Astrocyte (in vitro differentiated cells and primary cell): ENCODE measurements at regions not wholly inside any gene's neighbourhood (a gene's known extent, or its start where the extent isn't known, plus 50 kb on each side); places are given as distances from the start of the nearest gene placed in this dataset.

Experiments
- DNase-seq: peaks from one replicate; pipeline ENCODE4 v3.0.0-alpha.2; 2010; ENCODE audit warnings: low read depth
- FAIRE-seq: peaks from 2 replicates; lab custom pipeline; 2011; peaks lifted over from hg19 to GRCh38; lab: Jason Lieb, UNC
- H2AFZ ChIP-seq: 2 replicates; pipeline ENCODE4 v1.6.0; 2012; ENCODE audit warnings: low read depth, low read length, inconsistent platforms
- H3K27ac ChIP-seq: 2 replicates; pipeline ENCODE4 v1.5.1; 2011; ENCODE audit warnings: low read depth, low read length, inconsistent platforms
- H3K27me3 ChIP-seq: 2 replicates; pipeline ENCODE4 v1.6.0; 2011; ENCODE audit warnings: low read length, inconsistent platforms; ENCODE audit not compliant: insufficient read depth
- H3K36me3 ChIP-seq: 2 replicates; pipeline ENCODE4 v1.5.1; 2011; ENCODE audit warnings: low read length, inconsistent platforms; ENCODE audit not compliant: insufficient read depth
- H3K4me1 ChIP-seq: 2 replicates; pipeline ENCODE4 v1.5.1; 2011; ENCODE audit warnings: low read length, inconsistent platforms; ENCODE audit not compliant: insufficient read depth
- H3K4me2 ChIP-seq: 2 replicates; pipeline ENCODE4 v1.6.0; 2012; ENCODE audit warnings: low read length, inconsistent platforms
- H3K4me3 ChIP-seq: 2 replicates; pipeline ENCODE4 v1.5.1; 2011; ENCODE audit warnings: low read depth, mild to moderate bottlenecking, low read length, inconsistent platforms; ENCODE audit not compliant: insufficient read depth
- H3K79me2 ChIP-seq: 2 replicates; pipeline ENCODE4 v1.6.0; 2012; ENCODE audit warnings: mild to moderate bottlenecking, low read length, inconsistent platforms; ENCODE audit not compliant: insufficient read depth
- H3K9ac ChIP-seq: 2 replicates; pipeline ENCODE4 v1.6.0; 2012; ENCODE audit warnings: mild to moderate bottlenecking, low read length, inconsistent platforms
- H3K9me3 ChIP-seq: 2 replicates; pipeline ENCODE4 v1.5.1; 2012; ENCODE audit warnings: low read depth, mild to moderate bottlenecking, low read length, inconsistent platforms; ENCODE audit not compliant: insufficient read depth
- H4K20me1 ChIP-seq: 2 replicates; pipeline ENCODE4 v1.6.0; 2012; ENCODE audit warnings: low read length, inconsistent platforms; ENCODE audit not compliant: insufficient read depth
- H3K27ac Mint-ChIP-seq: one replicate; pipeline ENCODE4 v1.8.0; 2021; ENCODE audit warnings: mild to moderate bottlenecking, mixed read lengths; ENCODE audit not compliant: unreplicated experiment
- H3K27me3 Mint-ChIP-seq: one replicate; pipeline ENCODE4 v1.8.0; 2021; ENCODE audit warnings: low read depth, mixed read lengths; ENCODE audit not compliant: unreplicated experiment
- H3K36me3 Mint-ChIP-seq: one replicate; pipeline ENCODE4 v1.8.0; 2021; ENCODE audit warnings: low read depth, mixed read lengths; ENCODE audit not compliant: unreplicated experiment
- H3K4me1 Mint-ChIP-seq: one replicate; pipeline ENCODE4 v1.8.0; 2021; ENCODE audit warnings: low read depth, mixed read lengths; ENCODE audit not compliant: unreplicated experiment
- H3K4me3 Mint-ChIP-seq: one replicate; pipeline ENCODE4 v1.8.0; 2021; ENCODE audit warnings: mild to moderate bottlenecking, moderate library complexity, mixed read lengths; ENCODE audit not compliant: unreplicated experiment
- H3K9me3 Mint-ChIP-seq: one replicate; pipeline ENCODE4 v1.8.0; 2021; ENCODE audit warnings: mild to moderate bottlenecking, mixed read lengths; ENCODE audit not compliant: unreplicated experiment
- CTCF ChIP-seq: IDR thresholded peaks from 2 replicates; pipeline ENCODE4 v1.5.1; 2011; ENCODE audit warnings: low read depth, mild to moderate bottlenecking, inconsistent platforms, low read length, moderate library complexity; ENCODE audit not compliant: insufficient read depth
- EZH2 ChIP-seq: IDR thresholded peaks from 2 replicates; pipeline ENCODE4 v1.6.1; 2012; ENCODE audit warnings: mild to moderate bottlenecking, low read length, inconsistent platforms; ENCODE audit not compliant: insufficient read depth

- peak; percentile 41 for TF ChIP-seq CTCF
- TF ChIP-seq EZH2, result no peak
- Histone ChIP-seq H3K4me2 (no peak overlapping the region), H3K4me3 (no peak overlapping the region), H3K36me3 (no peaks in the 10 kb centered on the region), H3K27ac (no peak overlapping the region), H3K79me2 (no peaks in the 10 kb centered on the region), H3K9ac (no peak overlapping the region), H3K9me3 (no peaks in the 10 kb centered on the region), H4K20me1 (no peaks in the 10 kb centered on the region), H3K4me1 (no peaks in the 10 kb centered on the region), H3K27me3 (peaks cover 13% of the 10 kb centered on the region), H2AFZ (no peak overlapping the region)
- Mint-ChIP-seq H3K27ac (no peak overlapping the region), H3K4me3 (no peak overlapping the region), H3K27me3 (peaks cover 19% of the 10 kb centered on the region), H3K9me3 (no peaks in the 10 kb centered on the region), H3K4me1 (no peaks in the 10 kb centered on the region), H3K36me3 (no peaks in the 10 kb centered on the region)
- no peak for FAIRE-seq
- peak; percentile 4 for DNase-seq
Measured at GRCh38 chr9:96071076-96071814, 195.8 kb downstream of the ERCC6L2 start.

GRCh38 chr9:96069629-96070220 is 194.2 kb downstream of the ERCC6L2 start:
- no peak overlapping the region for H3K4me3 ChIP-seq
- H4K20me1 ChIP-seq, result no peaks in the 10 kb centered on the region
- no peak overlapping the region for H2AFZ ChIP-seq
- H3K36me3 ChIP-seq, result no peaks in the 10 kb centered on the region
- DNase-seq (no peak), FAIRE-seq (no peak)
- H3K9me3 ChIP-seq, result no peaks in the 10 kb centered on the region
- H3K36me3 Mint-ChIP-seq, result no peaks in the 10 kb centered on the region
- TF ChIP-seq CTCF (no peak), EZH2 (no peak)
- peaks cover 17% of the 10 kb centered on the region for H3K27me3 Mint-ChIP-seq
- H3K4me2 ChIP-seq, result no peak overlapping the region
- H3K4me1 Mint-ChIP-seq, result no peaks in the 10 kb centered on the region
- H3K27ac Mint-ChIP-seq, result no peak overlapping the region
- no peak overlapping the region for H3K4me3 Mint-ChIP-seq
- no peaks in the 10 kb centered on the region for H3K4me1 ChIP-seq
- H3K79me2 ChIP-seq, result no peaks in the 10 kb centered on the region
- H3K9me3 Mint-ChIP-seq, result no peaks in the 10 kb centered on the region
- H3K27ac ChIP-seq, result no peak overlapping the region
- H3K27me3 ChIP-seq, result peaks cover 13% of the 10 kb centered on the region
- no peak overlapping the region for H3K9ac ChIP-seq

GRCh38 chr9:96068511-96068910 is 193.0 kb downstream of the ERCC6L2 start:
- Histone ChIP-seq H3K9me3 (no peaks in the 10 kb centered on the region), H4K20me1 (no peaks in the 10 kb centered on the region), H3K27me3 (peaks cover 13% of the 10 kb centered on the region), H3K4me3 (no peak overlapping the region), H3K36me3 (no peaks in the 10 kb centered on the region), H3K79me2 (no peaks in the 10 kb centered on the region), H3K9ac (no peak overlapping the region), H2AFZ (no peak overlapping the region), H3K4me2 (no peak overlapping the region), H3K4me1 (no peaks in the 10 kb centered on the region), H3K27ac (no peak overlapping the region)
- Mint-ChIP-seq H3K4me3 (no peak overlapping the region), H3K27me3 (peaks cover 14% of the 10 kb centered on the region), H3K36me3 (no peaks in the 10 kb centered on the region), H3K9me3 (no peaks in the 10 kb centered on the region), H3K4me1 (no peaks in the 10 kb centered on the region), H3K27ac (no peak overlapping the region)
- FAIRE-seq (no peak), DNase-seq (no peak)
- TF ChIP-seq CTCF (no peak), EZH2 (no peak)
